Erythroblast (primary cell): ENCODE measurements at regions not wholly inside any gene's neighbourhood (a gene's known extent, or its start where the extent isn't known, plus 50 kb on each side); places are given as distances from the start of the nearest gene placed in this dataset.
"Not testable (repeated sequence)": the region's sequence is repeated elsewhere in the genome, so short reads cannot be mapped to it uniquely, and the experiment has no call there.

Source experiments
- DNase-seq, 2 experiments: peaks; one replicate each; lab custom pipeline; 2025; lab: John Stamatoyannopoulos, UW
- GATA1 ChIP-seq: IDR thresholded peaks from 2 replicates; pipeline ENCODE4 v1.6.1; 2011; ENCODE audit warnings: low read depth, mild to moderate bottlenecking, control low read depth, low read length, moderate library complexity
- POLR2A ChIP-seq: IDR thresholded peaks from 2 replicates; pipeline ENCODE4 v1.6.1; 2011; ENCODE audit warnings: mild to moderate bottlenecking, low read length

DNA sequence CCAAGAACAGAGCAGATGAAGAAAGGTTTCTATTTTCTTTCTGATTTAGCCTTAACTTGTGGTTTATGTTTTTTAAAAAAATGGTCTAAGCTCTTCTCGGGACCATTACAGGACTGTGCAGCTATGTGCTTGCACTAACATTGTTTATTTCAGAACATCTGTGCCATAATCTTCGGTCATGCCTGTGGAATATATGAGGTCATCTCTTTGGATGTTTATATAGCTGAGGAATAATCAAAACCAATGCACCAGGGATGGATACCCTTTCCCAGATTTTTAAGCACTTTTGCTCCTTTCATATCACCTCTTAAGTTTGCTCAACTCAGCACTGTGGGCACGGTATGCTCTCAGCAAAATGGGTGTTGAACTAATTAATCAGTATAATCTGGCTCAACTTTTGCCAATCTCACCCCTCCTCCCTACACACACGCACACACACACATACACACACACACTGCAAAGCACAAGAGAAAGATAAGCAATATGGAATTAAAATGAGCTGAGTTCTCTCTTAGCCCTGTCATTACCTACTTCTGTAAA, 268.5 kb upstream of the TMC3 start:
- TF ChIP-seq POLR2A: no peak
- no peak for TF ChIP-seq GATA1
- no peak for DNase-seq

DNA sequence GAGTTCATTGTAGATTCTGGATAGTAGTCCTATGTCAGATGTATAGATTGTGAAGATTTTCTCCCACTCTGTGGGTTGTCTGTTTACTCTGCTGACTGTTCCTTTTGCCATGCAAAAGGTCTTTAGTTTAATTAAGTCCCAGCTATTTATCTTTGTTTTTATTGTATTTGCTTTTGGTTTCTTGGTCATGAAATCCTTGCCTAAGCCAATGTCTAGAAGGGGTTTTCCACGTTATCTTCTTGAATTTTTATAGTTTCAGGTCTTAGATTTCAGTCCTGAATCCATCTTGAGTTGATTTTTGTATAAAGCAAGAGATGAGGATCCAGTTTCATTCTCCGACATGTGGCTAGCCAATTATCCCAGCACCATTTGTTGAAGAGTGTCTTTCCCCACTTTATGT, 262.1 kb upstream of the TMC3 start:
- not testable (repeated sequence) for DNase-seq

DNA sequence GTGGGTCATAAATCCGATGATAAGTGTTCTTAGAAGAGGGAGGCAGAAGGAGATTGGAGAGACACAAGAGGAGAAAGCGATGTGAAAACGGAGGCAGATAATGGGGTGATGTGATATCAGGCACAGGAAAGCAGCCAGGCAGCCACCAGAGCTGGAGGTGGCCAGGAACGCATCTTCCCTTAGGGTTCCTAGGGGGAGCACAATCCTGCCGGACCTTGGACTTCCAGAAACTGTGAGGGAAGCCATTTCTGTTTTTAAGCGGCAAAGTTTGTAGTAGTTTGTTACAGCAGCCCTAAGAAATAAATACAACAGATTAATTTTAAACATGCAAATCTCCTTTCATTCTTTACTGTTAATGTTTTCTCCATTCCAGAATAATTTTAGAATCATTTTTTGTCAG, 259.9 kb upstream of the TMC3 start:
- TF ChIP-seq POLR2A (no peak), GATA1 (no peak)
- DNase-seq: no peak

DNA sequence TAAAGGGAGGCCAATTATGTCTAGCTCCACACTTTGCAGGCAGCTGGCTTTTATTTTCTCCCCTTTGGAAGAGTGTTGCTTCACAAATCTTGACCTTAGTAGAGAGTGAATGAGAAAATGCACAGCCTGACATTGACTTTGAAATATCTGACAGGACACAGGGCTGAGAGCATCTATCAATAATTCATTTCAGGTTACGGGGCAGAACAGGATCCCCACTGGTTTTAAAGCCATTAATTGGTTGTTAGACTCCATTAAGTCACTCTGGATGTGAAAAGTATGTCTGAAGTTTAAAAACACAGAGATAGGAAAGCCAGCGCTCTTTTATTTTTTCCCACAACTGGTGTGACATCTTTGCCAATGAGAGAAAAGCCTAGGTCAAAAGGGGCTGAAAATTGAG, 251.9 kb upstream of the TMC3 start:
- no peak for TF ChIP-seq GATA1
- TF ChIP-seq POLR2A: no peak
- DNase-seq: no peak

DNA sequence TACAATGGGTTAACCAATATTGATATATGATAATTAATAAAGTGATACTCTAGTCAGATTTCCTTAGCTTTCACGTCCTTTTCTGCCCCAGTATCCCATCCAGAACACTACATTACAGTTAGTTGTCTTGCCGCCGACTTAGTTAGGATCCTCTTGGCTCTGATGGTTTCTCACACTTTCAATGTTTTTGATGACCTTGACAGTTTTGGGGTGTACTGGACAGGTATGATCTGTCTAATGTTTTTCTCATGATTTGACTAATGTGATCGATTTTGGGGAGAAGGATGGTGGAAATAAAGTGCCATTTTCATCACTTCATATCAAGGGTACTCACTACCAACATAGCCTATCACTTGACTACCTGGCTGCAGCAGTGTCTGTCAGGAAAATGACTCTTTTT, 245.0 kb upstream of the TMC3 start:
- DNase-seq: no peak
- TF ChIP-seq POLR2A: no peak
- no peak for TF ChIP-seq GATA1

DNA sequence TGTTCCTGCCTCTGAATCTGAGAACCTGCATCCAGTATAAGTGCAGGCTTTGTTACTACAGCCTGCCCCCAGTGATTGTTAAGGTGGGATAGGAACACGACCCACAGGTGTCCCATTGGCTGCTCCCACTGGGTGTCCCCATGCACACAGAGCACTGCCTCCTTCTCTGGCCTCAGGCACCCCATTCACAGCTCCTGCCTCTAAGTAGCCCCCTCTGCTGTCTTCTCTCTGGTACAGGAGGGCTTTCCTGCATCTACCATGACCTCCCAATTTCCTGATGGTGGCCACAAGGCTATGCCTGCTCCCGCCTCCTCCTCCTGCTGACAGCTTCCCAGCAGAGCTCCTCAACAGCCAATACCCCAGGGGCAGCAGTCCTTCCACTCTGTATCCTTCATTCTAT, 238.6 kb upstream of the TMC3 start:
- TF ChIP-seq GATA1 (no peak), POLR2A (no peak)
- no peak for DNase-seq

DNA sequence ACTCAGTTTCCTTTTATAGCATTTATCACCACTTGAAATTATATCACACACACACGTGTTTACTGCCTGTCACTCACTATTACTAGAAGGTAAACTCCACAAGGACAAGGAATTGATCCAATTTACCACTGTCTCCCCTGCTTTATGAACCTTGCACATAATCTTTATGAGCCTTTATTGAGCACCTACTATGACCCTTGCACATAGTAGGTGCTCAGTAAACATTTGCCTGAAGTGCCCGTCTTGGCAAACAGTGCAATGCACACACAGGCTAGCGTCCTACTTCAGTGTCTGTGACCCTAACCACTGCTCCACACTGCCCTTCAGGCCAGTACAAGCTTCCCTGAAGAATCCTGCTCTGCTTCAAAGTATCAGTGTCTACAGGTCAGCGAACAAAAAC, 237.7 kb upstream of the TMC3 start:
- TF ChIP-seq POLR2A (no peak), GATA1 (no peak)
- DNase-seq: no peak

DNA sequence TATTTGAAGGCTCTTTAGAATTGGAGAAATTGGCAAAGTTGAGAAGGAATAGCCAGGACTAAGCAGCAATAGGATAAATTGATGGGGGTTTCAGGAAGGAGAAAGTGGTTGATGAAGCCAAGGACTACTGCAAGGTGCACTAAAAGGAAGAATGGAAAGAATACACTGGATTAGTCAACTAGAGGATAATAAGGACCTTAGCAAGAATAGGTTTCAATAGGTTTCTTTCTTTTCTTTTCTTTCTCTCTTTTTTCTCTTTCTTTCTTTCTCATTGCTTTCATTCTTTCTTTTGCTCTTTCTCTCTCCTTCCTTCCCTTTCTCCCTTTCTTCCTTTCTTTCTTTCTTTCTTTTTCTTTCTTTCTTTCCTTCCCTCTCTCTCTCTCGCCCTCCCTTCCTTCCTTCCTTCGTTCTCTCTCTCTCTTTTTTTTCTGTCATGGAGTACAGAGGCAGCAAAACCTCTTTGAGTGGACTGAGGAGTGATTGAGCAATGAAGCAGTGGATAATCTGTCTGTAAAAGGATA, 234.4 kb upstream of the TMC3 start:
- no peak for DNase-seq
- no peak for TF ChIP-seq POLR2A
- TF ChIP-seq GATA1: no peak

DNA sequence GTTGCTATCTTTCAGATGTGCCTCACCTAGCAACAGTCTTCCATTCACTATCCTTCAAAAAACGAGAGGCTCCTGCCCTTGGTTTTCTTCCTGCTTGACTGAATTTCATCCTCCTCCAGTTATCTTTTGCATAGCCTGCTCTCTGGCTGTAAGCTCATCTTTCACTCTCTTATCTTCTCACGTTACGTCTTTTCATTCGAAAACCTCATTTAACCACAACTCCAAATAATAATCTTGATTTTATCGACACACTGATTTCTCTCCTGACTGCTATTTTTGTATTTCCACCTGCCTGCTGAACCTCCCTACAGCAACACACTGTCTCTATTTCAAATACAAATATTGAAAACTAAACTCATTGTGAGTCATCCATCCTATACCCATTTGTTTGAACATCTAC, 230.7 kb upstream of the TMC3 start:
- TF ChIP-seq GATA1: no peak
- TF ChIP-seq POLR2A: no peak
- no peak for DNase-seq

DNA sequence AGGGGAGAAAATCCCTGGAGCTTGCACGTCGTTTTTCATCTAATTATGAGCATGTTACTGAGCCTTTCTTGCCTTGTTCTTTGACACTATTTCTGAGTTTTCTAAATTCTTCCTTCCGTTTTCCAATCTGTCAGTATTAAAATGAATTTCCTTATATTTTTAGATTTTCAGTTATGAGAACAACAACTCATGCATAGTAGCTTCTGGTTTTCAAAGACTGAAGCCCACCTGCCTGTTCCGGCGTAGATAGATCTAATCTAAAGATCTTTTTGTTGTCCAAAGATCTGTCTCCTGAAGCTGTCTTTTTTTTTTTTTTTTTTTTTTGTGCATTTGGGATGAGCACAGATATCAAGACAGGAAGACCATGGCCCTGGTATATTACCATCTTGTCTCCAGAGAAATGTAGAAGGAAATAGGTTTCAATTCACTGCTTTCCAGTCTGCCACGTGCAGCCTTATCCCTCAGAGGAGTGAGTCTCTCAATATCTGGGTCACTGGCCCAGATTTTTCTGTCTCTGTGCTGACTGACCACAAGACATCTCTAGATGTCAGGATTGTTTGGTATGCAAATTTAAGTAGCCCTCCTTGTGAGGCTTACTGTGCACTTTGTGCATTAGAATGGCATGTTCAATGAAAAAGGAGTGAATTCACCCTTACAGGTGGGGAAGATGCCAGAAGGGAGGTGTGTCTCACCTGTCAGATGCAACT, 222.3 kb upstream of the TMC3 start:
- no peak for DNase-seq
- no peak for TF ChIP-seq POLR2A
- TF ChIP-seq GATA1: no peak

DNA sequence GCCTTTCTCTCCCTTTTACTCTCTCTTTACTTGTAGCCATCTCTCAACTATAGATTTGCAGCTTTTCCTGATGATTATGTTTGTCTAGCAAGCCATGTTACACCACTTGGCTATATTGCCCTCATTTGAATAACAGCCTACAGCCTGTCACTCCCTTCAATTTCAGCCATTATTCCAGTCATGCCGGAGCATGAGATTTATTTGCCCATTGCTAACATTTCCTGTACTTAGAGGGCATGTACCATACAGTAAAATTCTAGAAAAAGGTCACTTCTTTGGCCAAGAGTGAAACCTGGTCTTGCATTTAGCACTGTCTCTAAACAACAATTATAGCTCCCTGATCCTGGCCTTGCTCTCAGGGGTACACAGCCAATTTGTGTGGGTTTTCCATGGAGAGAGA, 221.7 kb upstream of the TMC3 start:
- TF ChIP-seq GATA1: no peak
- no peak for TF ChIP-seq POLR2A
- DNase-seq: no peak

DNA sequence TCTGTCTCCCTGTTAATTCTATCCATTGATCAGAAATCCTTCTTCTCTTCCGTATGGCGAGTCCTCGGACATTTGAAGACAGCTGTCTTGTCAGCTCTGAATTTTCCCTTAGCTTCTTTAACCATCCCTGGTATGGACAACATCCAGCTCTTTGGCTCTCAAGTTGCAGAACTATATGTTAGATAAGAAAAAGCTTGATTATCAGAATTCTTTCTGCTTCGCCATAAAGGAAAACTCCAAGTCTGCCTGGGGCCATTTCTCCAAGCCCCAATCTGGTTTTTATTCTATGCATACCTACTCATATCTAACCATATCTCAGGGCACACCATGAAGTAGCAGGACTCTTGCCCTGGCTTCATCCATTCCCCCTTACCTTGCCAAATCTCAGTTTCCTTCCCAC, 215.7 kb upstream of the TMC3 start:
- TF ChIP-seq GATA1: no peak
- TF ChIP-seq POLR2A: no peak
- DNase-seq: no peak

DNA sequence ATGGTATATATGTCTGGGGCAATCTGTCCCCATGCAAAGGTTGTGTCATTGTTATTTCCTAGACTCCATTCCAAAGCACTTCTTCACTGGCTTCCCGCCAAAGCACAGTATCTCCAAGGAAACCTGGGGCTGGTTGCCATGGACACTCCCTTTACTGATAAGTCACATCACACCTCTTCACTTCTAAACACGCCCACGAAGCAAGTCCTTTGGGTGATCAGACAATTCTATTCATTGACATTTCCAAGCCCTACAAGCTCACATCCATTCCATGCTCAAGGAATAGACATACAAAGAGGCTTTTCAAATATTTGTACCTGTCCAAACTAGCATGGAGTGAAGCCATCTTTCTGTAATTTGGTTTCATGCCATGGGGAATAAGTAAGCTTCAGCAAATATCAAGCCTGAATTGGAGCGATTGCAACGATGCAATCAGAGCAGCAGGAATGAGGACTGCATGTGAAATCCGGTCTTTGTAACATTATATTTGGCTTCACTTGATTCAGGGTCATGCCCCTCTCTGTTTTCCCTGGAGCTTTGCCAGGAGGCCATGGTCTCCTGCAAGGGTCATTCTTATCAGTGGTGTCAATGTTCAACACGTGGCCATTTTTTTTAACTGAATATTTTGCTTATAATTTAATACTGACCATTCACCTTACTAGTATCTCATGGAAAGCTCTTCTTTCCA, 201.6 kb upstream of the TMC3 start:
- peak in 1 of 2 experiments; percentile 3 for DNase-seq

DNA sequence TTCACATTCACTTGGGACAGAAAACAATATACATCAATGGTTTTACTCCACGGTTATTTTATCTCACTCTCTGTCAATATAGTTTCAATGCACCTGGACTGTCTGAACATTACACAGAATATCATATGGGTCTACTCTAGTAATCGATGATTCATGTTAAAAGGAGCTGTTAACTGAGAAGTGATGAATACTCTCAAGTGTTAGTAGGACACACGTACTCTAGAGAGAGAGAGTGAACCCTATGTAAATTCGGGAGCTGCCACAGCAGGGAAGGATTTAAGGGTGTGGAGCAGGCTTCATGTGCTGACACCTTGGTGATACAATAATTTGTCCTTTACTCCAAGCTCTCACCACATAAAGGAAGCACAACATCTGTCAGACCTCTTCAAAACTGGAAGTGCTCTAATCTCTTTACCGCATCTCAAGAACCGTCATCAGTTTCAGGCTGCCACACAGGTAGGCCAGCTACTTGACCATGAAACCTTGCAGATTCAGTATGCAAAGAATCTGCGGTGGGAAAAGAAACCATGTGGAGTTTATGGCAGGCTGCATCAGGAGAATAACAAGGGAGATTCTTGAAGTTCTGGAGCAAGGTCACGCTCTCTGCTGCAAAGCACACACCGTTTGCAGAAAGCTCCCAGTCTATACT, 199.2 kb upstream of the TMC3 start:
- DNase-seq: no peak
- TF ChIP-seq POLR2A (no peak), GATA1 (no peak)

More for the DNA sequence above, 201.6 kb upstream of the TMC3 start:
- TF ChIP-seq POLR2A: no peak
- no peak for TF ChIP-seq GATA1
